ENCODE measurements at regions not wholly inside any gene's neighbourhood (a gene's known extent, or its start where the extent isn't known, plus 50 kb on each side); places are given as distances from the start of the nearest gene placed in this dataset.
"Not testable (repeated sequence)": the region's sequence is repeated elsewhere in the genome, so short reads cannot be mapped to it uniquely, and the experiment has no call there.

DNA sequence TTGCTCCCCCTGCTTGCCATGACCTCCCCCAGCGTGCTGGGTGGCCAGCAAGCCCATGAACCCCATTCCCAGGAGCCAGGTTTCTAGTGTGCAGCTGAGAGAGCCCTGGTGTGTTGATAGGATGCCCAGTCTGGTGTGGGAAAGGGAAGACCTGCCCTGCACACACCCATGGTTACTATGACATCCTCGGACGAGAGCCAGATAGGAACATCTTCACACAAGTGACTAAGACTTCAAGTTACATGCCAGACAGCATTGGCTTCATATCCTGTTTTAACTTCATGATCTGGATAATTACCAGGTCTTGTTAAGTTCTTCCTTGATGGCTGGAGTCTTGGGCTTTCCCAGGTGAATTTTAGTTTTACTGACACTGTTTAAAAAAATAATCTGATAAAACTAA lies 196.6 kb upstream of the EGLN3 start:
- no peak for DNase-seq (ENCODE audit: low read depth in 4 of 4, low spot score in 3 of 4)

DNA sequence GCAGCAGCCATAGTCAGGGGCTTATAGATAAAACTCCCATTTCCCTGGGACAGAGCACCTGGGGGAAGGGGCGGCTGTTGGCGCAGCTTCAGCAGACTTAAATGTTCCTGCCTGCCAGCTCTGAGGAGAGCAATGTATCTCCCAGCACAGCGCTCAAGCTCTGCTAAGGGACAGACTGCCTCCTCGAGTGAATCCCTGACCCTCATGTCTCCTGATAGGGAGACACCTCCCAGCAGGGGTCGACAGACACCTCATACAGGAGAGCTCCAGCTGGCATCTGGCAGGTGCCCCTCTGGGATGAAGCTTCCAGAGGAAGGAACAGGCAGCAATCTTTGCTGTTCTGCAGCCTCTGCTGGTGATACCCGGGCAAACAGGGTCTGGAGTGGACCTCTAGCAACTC lies 189.3 kb upstream of the EGLN3 start:
- DNase-seq (ENCODE audit: low read depth in 4 of 4, low spot score in 3 of 4): not testable (repeated sequence)

DNA sequence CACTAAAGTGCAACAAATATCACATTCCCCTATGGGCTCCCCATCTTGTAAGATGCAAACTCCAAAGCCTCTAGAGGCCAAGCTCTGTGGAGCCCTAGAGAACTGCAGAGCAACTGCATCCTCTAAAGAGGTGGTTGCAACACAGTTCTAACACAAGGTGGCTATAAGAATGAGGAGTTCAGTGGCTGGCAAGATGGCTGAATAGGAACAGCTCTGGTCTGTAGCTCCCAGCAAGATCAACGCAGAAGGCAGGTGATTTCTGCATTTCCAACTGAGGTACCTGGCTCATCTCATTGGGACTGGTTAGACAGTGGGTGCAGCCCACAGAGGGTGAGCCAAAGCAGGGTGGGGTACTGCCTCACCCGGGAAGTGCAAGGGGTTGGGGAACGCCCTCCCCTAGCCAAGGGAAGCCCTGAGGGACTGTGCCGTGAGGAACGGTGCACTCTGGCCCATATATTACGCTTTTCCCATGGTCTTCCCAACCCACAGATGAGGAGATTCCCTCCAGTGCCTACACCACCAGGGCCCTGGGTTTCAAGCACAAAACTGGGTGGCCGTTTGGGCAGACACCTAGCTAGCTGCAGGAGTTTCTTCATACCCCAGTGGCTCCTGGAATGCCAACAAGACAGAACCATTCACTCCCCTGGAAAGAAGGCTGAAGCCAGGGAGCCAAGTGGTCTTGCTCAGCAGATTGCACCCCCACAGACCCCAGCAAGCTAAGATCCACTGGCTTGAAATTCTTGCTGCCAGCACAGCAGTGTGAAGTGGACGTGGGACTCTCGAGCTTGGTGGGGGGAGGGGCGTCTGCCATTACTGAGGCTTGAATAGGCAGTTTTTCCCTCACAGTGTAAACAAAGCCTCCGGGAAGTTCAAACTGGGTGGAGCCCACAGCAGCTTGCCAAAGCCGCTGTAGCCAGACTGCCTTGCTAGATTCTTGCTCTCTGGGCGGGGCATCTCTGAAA lies 188.6 kb upstream of the EGLN3 start:
- peak; percentile 10 to 34 (median 32) for DNase-seq (ENCODE audit: low read depth in 4 of 4, low spot score in 3 of 4)

DNA sequence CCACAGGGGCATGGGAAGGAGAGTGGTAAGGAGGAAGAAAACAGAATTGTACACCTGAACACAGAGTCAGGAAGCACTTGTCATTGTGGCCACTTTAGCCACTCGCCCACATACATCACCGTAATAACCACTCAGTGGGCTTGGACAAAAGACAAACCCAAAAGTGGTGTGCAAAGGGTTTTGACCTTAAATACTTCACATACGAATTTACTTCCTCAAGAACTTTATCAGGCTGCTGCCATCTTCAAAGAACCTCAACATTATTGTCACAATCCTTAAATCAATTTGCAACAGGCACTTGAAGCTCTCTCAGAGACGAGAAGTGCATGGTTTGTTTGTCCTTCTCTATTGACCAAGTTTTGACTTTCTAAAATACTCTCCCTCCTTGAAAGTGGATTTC lies 187.3 kb upstream of the EGLN3 start:
- no peak for DNase-seq (ENCODE audit: low read depth in 4 of 4, low spot score in 3 of 4)

DNA sequence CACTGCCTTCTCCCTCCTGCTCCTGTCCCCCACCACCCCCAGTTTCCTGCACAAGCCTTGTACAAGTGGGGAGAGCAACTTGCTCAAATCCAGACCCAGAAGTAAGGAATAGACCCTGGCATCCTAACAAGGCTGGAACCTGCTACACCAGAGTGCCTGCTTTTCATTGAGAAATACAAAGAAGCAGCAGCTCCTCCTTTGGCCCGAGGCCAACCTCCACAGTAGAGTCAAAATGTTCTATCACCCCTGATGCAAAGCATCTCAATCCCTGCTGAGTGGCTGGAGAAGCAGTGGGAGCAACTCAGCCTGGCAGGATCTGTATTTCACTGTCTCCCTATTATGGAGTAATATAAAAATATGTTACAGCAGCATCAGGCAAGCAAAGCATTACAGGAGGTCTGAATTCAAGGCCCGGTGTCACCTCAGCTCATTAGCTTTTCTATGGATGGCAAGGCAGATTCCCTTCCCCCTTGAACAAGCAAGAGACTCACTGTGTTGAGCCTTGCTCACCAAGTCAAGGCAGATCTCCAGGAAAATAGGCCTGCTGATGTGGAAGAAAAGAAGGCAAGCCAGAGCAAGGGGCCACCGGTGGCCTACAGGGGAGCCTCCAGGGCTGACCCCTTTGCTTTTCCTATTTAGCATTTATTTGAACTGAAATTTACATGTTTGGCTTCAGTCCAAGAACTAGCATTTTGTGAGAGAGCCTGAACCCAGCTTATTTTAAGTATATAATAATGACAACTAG lies 186.3 kb upstream of the EGLN3 start:
- DNase-seq (ENCODE audit: low read depth in 4 of 4, low spot score in 3 of 4): no peak

DNA sequence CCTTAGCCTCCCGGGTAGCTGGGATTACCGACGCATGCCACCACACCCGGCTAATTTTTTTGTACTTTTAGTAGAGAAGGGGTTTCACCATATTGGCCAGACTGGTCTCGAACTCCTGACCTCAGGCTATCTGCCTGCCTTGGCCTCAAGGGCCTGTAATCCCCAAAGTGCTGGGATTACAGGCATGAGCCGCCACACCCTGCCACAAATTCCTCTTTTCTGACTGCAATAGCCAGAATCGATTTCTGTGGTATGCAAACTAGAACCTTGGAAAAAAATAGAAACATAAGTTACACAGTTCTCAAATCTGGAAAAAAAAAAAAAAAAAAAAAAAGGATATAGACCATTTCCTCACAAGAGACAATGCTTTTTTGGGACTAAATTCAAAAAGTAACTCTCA lies 184.6 kb upstream of the EGLN3 start:
- no peak for DNase-seq (ENCODE audit: low read depth in 4 of 4, low spot score in 3 of 4)

DNA sequence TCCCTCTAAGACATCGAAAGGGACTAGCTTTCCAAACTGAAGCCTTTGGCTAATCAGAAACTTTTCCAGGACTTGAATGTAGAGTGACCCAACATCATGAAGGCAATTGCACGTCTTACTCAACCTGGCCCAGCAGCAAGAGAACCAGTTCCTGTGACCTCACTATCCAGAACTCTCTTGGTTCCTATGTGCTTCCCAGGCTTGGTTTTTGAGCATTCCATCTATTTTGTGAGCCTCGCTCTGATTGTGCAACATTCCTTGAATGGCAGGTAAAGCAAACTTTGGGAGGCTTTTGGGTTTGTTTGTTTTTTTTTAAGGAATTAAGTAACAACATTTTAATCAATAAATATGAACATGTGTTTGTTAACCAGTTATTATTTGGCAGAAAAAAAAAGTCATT lies 183.6 kb upstream of the EGLN3 start:
- no peak for DNase-seq (ENCODE audit: low read depth in 4 of 4, low spot score in 3 of 4)

DNA sequence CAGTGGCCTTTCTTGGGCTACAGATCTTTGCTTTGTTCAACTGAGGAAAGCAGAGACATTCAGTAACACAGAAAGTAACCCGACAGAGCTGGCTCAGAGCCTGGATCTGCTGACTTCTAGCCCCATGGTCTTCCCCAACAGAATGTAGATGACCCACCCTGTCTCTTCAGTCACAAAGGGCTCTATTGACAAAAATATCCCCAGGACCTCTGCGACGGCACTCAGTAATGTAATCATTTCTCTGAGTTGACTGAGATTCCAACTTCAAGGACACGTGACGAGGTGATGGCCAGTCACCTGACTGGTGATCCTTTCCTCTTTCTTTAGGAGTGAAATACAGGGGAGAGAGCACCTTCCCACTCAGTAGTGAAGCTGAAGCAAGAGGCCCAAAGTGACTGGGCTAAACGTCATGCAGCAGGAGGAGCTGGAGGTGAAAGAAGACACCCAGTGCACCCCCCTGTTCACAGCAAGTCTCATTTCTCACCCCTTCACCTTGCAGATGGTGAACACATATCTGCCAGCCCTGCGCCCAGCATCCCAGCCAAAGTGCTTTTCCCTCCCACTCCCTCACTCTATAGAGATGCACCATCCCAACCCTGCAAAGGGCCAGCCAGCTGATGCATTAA lies 179.2 kb upstream of the EGLN3 start:
- no peak for DNase-seq (ENCODE audit: low read depth in 4 of 4, low spot score in 3 of 4)

DNA sequence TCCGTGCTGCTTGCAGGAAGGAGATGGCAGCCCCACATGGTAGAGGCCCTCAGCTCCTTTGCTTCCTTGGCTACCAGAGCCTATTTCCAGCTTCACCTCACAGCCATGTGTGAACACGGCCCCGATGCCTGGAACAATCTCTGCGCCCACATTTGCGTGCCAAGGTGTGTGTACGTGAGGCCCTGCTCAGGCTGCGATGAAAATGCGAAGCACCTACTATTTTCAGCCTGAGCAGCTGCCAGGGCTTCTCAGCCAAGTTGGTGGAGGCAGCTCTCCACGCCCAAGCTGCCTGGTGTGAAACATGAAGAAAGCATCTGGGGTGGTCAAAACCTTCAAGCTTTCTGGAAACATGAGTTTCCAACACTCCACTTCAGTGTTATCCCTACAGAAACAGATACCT lies 177.8 kb upstream of the EGLN3 start:
- no peak for DNase-seq (ENCODE audit: low read depth in 4 of 4, low spot score in 3 of 4)

DNA sequence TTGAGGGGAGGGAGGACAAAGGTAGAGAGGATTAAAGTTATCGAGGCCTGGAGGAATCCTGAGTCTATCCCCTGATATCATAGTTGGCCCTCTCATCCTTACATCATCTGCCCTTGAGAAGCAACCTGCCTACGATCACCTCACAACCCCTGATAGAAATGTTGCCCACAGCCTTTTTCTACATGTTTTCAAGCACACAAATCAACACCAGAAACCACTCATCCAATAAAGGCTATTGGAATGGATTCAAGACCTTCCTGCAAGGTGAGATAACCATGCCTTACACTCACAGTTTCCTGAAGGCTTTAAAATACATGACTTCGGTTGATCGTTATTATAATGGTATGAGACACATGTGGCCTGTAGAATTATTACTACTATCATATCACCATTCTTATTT lies 175.7 kb upstream of the EGLN3 start:
- DNase-seq (ENCODE audit: low read depth in 4 of 4, low spot score in 3 of 4): no peak

DNA sequence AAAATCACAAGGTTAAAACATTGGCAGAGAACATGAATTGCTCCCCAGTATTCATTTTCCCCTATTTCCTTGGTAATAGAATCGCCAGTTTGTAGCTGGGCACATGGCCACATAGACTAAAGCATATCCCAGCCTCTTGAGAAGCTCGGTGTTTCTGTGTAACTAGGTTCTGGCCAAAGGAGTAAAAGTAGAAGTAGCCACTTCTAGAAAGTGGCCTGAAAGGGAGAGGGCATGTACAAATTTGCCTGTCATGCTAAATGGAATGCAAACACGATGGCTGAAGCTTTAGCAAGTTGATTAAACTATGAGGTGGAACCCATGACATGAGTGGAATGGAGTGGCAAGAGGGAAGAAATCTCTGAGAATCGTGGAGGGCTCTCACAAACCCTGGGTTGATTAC lies 173.7 kb upstream of the EGLN3 start:
- no peak for DNase-seq (ENCODE audit: low read depth in 4 of 4, low spot score in 3 of 4)

DNA sequence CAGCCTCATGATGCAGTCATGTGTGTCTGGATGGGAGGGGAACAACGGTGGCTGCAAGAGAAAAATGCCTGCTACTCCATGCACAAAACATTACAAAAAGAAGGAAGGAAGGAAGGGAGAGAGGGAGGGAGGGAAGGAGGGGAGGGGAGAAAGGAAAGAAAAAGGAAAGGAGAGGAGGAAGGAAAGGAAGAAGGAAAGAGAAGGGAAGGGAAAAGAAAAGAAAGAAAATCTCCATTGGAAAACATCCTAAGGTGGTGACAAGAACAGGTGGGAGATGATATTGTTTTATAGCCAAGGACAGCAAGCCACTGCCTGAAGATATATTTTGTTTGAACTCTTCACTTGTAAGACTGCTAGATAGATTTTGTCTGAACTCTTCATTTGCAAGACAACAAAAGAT lies 171.8 kb upstream of the EGLN3 start:
- no peak for DNase-seq (ENCODE audit: low read depth in 4 of 4, low spot score in 3 of 4)

DNA sequence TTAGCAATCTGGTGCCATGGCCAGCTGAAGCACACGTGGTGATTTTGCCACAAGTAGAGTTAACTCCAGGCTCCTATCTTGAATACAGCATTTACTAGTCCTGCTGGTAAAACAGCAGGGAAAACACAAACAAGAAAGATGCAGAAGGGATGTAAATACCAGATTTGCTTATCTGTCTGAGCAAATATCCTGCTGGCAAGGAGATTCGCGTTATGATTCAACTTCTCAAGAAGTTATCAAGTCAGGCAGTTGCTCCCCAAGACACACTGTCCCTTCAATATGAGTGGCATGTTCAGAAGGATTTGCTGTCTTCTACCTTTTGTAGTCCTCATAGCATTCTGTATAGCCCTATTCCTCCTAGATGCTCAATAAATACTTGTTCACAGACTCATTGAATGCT lies 171.2 kb upstream of the EGLN3 start:
- DNase-seq (ENCODE audit: low read depth in 4 of 4, low spot score in 3 of 4): no peak

DNA sequence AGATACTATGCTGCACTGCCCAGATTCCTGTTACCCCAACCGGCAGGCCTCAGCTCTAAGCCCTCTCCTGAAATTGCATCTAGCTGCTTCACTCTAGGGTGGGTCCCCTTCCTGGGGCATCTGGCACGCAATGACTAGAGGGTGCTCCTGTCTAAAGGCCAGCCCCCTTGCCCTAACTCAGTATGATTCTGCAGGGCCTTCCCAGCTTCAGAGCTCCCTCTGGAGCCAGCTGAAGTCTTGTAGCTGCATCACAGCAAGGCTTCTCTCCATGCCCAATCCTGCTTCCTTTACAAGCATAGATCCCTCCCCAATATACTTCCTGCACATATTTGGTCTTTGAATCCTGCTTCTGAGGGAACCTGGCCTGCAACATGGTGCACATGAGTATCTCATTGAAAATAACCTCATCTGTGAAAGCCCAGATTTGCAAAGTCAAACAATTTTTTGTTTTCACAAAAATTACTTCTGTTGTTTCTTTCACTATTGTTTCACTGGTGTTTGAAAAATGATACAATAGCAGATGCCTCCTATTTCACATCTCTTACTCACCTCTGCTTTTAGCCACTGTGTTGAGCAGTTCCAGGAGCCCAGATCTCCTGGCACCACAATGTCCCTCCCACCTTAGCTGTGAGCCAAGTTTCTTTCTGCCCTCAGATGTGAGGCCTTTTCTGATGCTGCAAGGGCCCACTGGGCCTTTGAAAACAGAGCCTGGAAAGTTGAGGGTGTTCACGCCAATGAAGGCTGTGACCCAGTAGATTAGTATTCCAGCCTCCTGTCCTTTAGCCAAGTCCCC lies 169.5 kb upstream of the EGLN3 start:
- DNase-seq (ENCODE audit: low read depth in 4 of 4, low spot score in 3 of 4): no peak

DNA sequence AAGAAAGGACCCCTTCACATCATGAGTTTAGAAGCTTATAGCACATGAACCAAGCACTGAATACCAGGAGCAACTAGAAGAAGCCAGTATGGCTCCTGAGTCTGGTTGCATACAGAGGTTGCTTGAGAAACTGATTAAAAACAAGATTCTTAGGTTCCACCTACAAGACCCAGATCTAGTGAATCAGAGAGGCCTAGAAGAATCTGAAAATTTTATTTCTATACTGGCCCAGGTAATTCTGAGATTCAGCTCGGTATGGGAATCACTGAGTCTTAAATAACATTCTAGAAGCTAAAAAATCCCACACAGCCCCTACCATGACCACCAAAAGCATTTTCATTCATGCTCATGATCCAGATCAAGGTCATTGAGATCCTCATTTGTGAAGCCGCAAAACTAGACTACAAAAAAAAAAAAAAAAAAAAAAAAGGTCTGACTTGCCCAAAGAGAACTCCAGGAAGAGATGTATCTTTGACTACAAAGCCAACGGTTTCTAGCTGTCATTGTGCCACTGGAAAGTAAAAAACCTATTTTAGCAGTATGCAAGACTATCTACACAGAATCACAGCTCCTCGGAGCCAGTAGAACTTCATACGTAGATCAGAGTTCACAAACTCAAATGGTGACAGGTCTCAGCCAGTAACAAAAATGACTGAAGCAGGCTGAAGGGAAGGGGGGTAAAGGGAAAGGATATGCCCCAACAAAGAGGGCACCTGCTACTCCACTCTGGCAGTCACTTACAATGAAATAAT lies 168.4 kb upstream of the EGLN3 start:
- DNase-seq (ENCODE audit: low read depth in 4 of 4, low spot score in 3 of 4): no peak

DNA sequence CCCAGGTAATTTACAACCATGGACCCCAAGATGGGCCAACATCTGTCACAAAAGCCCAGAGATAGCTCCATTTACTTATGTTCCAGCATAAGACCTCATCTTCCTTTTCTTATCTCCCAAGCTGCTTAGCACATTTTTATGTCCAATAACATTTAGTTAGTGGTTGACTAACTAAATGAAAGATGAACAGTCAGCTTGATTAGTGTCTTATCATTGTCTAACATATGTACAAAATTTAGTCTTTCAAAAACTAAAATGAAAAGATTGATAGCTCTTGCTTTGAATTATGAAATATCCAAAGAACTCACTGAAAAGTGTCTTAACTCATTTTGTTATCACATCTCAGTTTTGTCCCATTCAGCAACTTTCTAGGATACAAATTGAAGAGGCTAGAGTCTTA lies 163.1 kb upstream of the EGLN3 start:
- DNase-seq (ENCODE audit: low read depth in 4 of 4, low spot score in 3 of 4): no peak

DNA sequence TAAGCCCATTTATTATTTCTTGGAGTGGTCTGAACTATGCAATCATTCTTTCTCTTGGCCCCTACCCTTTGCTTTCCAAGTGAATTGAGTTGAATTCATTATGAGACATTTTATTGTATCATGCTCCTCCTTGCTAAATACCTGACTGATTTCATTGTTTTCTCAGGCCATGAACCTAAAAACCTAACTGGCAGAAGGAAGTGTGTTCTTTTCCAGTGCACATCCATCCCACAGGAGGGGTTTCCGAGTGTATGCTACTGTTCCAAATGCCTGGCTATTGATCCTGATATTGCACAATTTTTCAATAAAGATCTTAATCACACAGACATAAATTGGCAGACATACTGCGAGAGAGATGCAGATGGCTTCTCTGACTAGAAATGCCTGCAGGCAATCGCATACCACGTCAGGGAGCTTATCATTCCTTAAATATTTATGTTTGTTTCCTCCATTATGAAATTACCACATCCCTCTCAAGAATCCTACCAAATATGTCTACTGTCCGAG lies 162.2 kb upstream of the EGLN3 start:
- DNase-seq (ENCODE audit: low read depth in 4 of 4, low spot score in 3 of 4): no peak

DNA sequence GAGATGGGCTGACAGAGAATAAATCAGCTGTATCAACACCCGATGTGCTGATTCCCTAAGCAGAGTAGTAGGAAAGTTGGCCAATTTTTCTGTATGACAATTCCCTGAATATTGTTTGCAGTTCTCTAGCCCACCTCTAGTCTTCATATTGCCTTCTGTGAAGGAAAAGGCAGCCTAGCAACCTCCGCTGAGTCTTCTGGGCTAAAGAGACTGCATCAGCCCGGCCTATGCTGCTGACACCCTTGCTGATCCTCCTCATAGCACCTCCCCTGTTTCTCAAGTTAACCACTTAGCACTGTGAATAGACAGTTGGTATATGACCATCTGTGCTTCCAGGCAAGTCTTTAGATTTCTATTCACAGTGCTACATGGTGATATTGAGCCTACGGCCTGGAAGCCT lies 161.1 kb upstream of the EGLN3 start:
- DNase-seq (ENCODE audit: low read depth in 4 of 4, low spot score in 3 of 4): no peak

DNA sequence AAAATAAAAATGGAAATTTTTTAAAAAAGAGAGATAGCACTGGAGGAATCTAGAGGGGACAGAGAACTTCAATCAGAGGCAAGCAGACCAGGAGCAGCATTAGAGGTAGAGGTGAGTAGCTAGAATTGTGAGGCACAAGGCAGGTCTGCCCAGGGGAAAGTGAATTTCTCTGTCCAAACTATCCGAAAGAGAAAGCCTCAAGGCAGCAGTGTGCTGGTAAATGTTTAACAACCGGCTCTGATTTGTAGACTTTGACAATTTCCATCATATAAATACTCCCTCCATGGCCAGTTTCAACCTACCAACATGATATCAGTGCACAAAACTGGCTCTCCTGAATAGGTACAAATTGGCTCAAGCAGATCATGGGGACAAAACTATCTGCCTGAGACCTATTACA lies 160.6 kb upstream of the EGLN3 start:
- DNase-seq (ENCODE audit: low read depth in 4 of 4, low spot score in 3 of 4): no peak

DNA sequence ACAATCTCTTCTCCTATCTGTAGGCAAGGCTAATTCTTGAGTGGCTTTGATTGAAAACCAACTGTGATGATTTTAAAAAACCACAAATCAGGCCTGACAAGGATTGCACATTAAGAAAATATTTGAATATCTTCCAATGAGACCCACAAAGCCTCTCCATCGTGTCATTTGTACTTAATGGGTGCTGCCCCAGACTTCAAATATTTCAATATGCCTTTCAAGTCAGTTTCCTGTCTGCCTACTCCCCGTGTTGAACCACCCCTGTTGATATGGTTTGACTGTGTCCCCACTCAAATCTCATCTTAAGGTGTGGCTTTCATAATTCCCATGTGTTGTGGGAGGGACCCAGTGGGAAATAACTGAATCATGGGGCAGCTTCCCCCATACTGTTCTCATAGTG lies 159.7 kb upstream of the EGLN3 start:
- no peak for DNase-seq (ENCODE audit: low read depth in 4 of 4, low spot score in 3 of 4)
